ENCODE measurements at regions not wholly inside any gene's neighbourhood (a gene's known extent, or its start where the extent isn't known, plus 50 kb on each side); places are given as distances from the start of the nearest gene placed in this dataset.

DNA sequence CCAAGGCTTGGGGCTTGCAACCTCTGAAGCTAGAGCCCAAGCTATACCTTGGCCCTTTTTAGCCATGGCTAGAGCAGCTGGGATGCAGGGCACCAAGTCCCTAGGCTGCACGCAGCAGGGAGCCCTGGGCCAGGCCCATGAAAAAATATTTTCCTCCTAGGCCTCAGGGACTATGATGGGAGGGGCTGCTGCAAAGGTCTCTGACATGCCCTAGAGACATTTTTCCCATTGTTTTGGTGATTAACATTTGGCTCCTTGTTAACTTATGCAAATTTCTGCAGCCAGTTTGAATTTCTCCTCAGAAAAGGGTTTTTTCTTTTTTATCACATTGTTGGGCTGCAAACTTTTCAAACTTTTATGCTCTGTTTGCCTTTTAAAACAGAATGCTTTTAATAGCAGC, 56.9 kb upstream of the LHCGR start:
- TF ChIP-seq SUZ12 (IDR thresholded peaks at IDR 0.05; ENCODE audit: extremely low read depth, insufficient read depth, insufficient read length), result no peak
- TF ChIP-seq YY1 (IDR thresholded peaks at IDR 0.05; ENCODE audit: insufficient read depth, insufficient read length), result no peak

All from NT2/D1 (cell line).